ENCODE measurements at regions not wholly inside any gene's neighbourhood (a gene's known extent, or its start where the extent isn't known, plus 50 kb on each side); places are given as distances from the start of the nearest gene placed in this dataset.

DNA sequence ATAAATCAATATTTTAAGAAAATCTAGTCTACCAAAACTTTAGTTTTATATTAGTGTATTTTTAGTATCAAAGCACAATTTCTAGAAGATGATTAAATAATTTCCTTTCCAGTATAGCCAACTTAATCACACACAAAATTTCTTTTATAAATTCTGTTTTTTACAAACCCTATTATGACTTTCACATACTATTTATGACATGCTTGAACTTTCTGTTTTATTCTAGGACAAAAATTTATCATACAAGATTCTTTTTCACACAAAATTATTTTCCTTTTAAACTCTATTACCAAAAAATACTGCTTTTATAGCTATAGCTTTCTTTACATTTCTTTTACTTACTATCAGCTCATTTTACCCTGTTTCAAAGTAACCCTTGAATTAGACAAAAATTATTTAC, 149.5 kb downstream of the OR13H1 start:
- TF ChIP-seq CTCF (IDR thresholded peaks at IDR 0.05) (no peak), POLR2A (IDR thresholded peaks at IDR 0.05) (no peak)
